HK-2 (cell line): ENCODE measurements at regions not wholly inside any gene's neighbourhood (a gene's known extent, or its start where the extent isn't known, plus 50 kb on each side); places are given as distances from the start of the nearest gene placed in this dataset.
"Not testable (repeated sequence)": the region's sequence is repeated elsewhere in the genome, so short reads cannot be mapped to it uniquely, and the experiment has no call there.

Experiments used
- DNase-seq: peaks from one replicate; pipeline ENCODE4 v3.0.0-alpha.2; 2018; ENCODE audit not compliant: unreplicated experiment

- DNase-seq, result no peak
Measured at GRCh38 chr14:40697231-40697630, 909.4 kb upstream of the LRFN5 start.

GRCh38 chr14:40694023-40694422 lies 912.7 kb upstream of the LRFN5 start:
- DNase-seq, result no peak

- DNase-seq, result no peak
Measured at GRCh38 chr14:40691066-40691465, 915.6 kb upstream of the LRFN5 start.

GRCh38 chr14:40685764-40686163 lies 920.9 kb upstream of the LRFN5 start:
- DNase-seq, result no peak

GRCh38 chr14:40684328-40684727 lies 922.3 kb upstream of the LRFN5 start:
- no peak for DNase-seq

GRCh38 chr14:40682131-40682913 lies 924.4 kb upstream of the LRFN5 start:
- no peak for DNase-seq

- no peak for DNase-seq
Measured at GRCh38 chr14:40679256-40679655, 927.4 kb upstream of the LRFN5 start.

GRCh38 chr14:40677206-40677605 lies 929.5 kb upstream of the LRFN5 start:
- not testable (repeated sequence) for DNase-seq

GRCh38 chr14:40674502-40674901 lies 932.2 kb upstream of the LRFN5 start:
- no peak for DNase-seq

- peak; percentile 1 for DNase-seq
Measured at GRCh38 chr14:40656311-40656710, 950.4 kb upstream of the LRFN5 start.

- DNase-seq, result no peak
Measured at GRCh38 chr14:40652089-40652691, 954.5 kb upstream of the LRFN5 start.

GRCh38 chr14:40630471-40630870 lies 976.2 kb upstream of the LRFN5 start:
- no peak for DNase-seq

GRCh38 chr14:40629551-40630137 lies 977.0 kb upstream of the LRFN5 start:
- DNase-seq, result not testable (repeated sequence)

GRCh38 chr14:40629144-40629543 lies 977.5 kb upstream of the LRFN5 start:
- no peak for DNase-seq

GRCh38 chr14:40623643-40624042 lies 983.0 kb upstream of the LRFN5 start:
- DNase-seq, result no peak

- DNase-seq, result no peak
Measured at GRCh38 chr14:40618225-40618898, 988.3 kb upstream of the LRFN5 start.

- DNase-seq, result no peak
Measured at GRCh38 chr14:40616579-40616978, 990.1 kb upstream of the LRFN5 start.

GRCh38 chr14:40601063-40601462 lies 1005.6 kb upstream of the LRFN5 start:
- DNase-seq, result no peak

- DNase-seq, result no peak
Measured at GRCh38 chr14:40599725-40600124, 1007.0 kb upstream of the LRFN5 start.

- DNase-seq, result no peak
Measured at GRCh38 chr14:40581264-40581663, 1025.4 kb upstream of the LRFN5 start.

GRCh38 chr14:40576880-40577478 lies 1029.7 kb upstream of the LRFN5 start:
- no peak for DNase-seq

GRCh38 chr14:40574780-40575179 lies 1031.9 kb upstream of the LRFN5 start:
- DNase-seq, result no peak
